ENCODE measurements at regions not wholly inside any gene's neighbourhood (a gene's known extent, or its start where the extent isn't known, plus 50 kb on each side); places are given as distances from the start of the nearest gene placed in this dataset.
"Not testable (repeated sequence)": the region's sequence is repeated elsewhere in the genome, so short reads cannot be mapped to it uniquely, and the experiment has no call there.

GRCh38 chr6:156199182-156199581, 578.0 kb upstream of the ARID1B start:
- H3K27ac Mint-ChIP-seq (ENCODE audit: unreplicated experiment) = no peak overlapping the region
- no peaks in the 10 kb centered on the region for H3K4me1 Mint-ChIP-seq (ENCODE audit: low read depth)
- no peak for TF ChIP-seq CTCF (IDR thresholded peaks at IDR 0.05)
- peaks cover 5% of the 10 kb centered on the region for H3K9me3 Mint-ChIP-seq (ENCODE audit: low read depth)
- no peak for DNase-seq (ENCODE audit: low spot score)
- peaks cover 5% of the 10 kb centered on the region for H3K27me3 Mint-ChIP-seq (ENCODE audit: low read depth)
- no peaks in the 10 kb centered on the region for H3K36me3 Mint-ChIP-seq (ENCODE audit: low read depth)
- H3K4me3 Mint-ChIP-seq (ENCODE audit: unreplicated experiment) = no peak overlapping the region

- peaks cover 6% of the 10 kb centered on the region for H3K9me3 Mint-ChIP-seq (ENCODE audit: low read depth)
- no peaks in the 10 kb centered on the region for H3K36me3 Mint-ChIP-seq (ENCODE audit: low read depth)
- TF ChIP-seq CTCF (IDR thresholded peaks at IDR 0.05) = no peak
- H3K4me1 Mint-ChIP-seq (ENCODE audit: low read depth) = no peaks in the 10 kb centered on the region
- H3K27ac Mint-ChIP-seq (ENCODE audit: unreplicated experiment) = no peak overlapping the region
- no peak overlapping the region for H3K4me3 Mint-ChIP-seq (ENCODE audit: unreplicated experiment)
- DNase-seq (ENCODE audit: low spot score) = no peak
- peaks cover 5% of the 10 kb centered on the region for H3K27me3 Mint-ChIP-seq (ENCODE audit: low read depth)
Observed at GRCh38 chr6:156197513-156197912, 579.7 kb upstream of the ARID1B start.

GRCh38 chr6:156194981-156195380, 582.2 kb upstream of the ARID1B start:
- Mint-ChIP-seq H3K27me3 (ENCODE audit: low read depth) (peaks cover 5% of the 10 kb centered on the region), H3K36me3 (ENCODE audit: low read depth) (no peaks in the 10 kb centered on the region), H3K27ac (ENCODE audit: unreplicated experiment) (no peak overlapping the region), H3K4me3 (ENCODE audit: unreplicated experiment) (no peak overlapping the region), H3K4me1 (ENCODE audit: low read depth) (no peaks in the 10 kb centered on the region), H3K9me3 (ENCODE audit: low read depth) (peaks cover 6% of the 10 kb centered on the region)
- DNase-seq (ENCODE audit: low spot score) = no peak
- TF ChIP-seq CTCF (IDR thresholded peaks at IDR 0.05) = no peak

- Mint-ChIP-seq H3K27me3 (ENCODE audit: low read depth) (peaks cover 12% of the 10 kb centered on the region), H3K27ac (ENCODE audit: unreplicated experiment) (no peak overlapping the region), H3K4me1 (ENCODE audit: low read depth) (no peaks in the 10 kb centered on the region), H3K4me3 (ENCODE audit: unreplicated experiment) (no peak overlapping the region), H3K36me3 (ENCODE audit: low read depth) (no peaks in the 10 kb centered on the region), H3K9me3 (ENCODE audit: low read depth) (peaks cover 6% of the 10 kb centered on the region)
- no peak for DNase-seq (ENCODE audit: low spot score)
- no peak for TF ChIP-seq CTCF (IDR thresholded peaks at IDR 0.05)
Observed at GRCh38 chr6:156193381-156193780, 583.8 kb upstream of the ARID1B start.

- Mint-ChIP-seq H3K27me3 (ENCODE audit: low read depth) (peaks cover 15% of the 10 kb centered on the region), H3K4me1 (ENCODE audit: low read depth) (no peaks in the 10 kb centered on the region), H3K4me3 (ENCODE audit: unreplicated experiment) (no peak overlapping the region), H3K27ac (ENCODE audit: unreplicated experiment) (no peak overlapping the region), H3K9me3 (ENCODE audit: low read depth) (peaks cover 6% of the 10 kb centered on the region), H3K36me3 (ENCODE audit: low read depth) (no peaks in the 10 kb centered on the region)
- DNase-seq (ENCODE audit: low spot score) = no peak
- TF ChIP-seq CTCF (IDR thresholded peaks at IDR 0.05) = no peak
Observed at GRCh38 chr6:156191895-156192294, 585.3 kb upstream of the ARID1B start.

- H3K4me3 Mint-ChIP-seq (ENCODE audit: unreplicated experiment); H3K9me3 Mint-ChIP-seq (ENCODE audit: low read depth); H3K36me3 Mint-ChIP-seq (ENCODE audit: low read depth); DNase-seq (ENCODE audit: low spot score); H3K27ac Mint-ChIP-seq (ENCODE audit: unreplicated experiment); H3K4me1 Mint-ChIP-seq (ENCODE audit: low read depth): not testable (repeated sequence)
- H3K27me3 Mint-ChIP-seq (ENCODE audit: low read depth) = peaks cover 15% of the 10 kb centered on the region
Observed at GRCh38 chr6:156191390-156191789, 585.8 kb upstream of the ARID1B start.
